ENCODE measurements at regions not wholly inside any gene's neighbourhood (a gene's known extent, or its start where the extent isn't known, plus 50 kb on each side); places are given as distances from the start of the nearest gene placed in this dataset.

DNA sequence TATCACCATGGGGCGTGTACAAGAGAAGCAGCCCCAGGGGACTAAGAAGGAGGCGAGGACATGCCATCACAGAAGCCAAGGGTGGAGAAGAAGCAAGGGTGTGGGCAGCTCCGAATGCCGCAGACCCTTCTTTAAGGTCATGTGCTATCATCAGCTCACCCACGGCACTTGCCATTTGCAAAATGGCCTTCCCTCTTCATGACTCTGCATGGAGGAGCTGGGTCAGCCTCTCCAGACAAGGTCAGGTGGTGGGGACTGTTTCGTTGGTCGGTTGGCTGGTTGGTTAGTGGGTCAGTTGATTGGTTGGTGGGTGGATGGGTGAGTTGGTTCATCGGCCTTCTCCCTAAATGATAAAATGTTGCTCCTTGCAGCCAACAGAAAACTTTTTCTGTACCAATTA is 622.5 kb downstream of the TBC1D22A start (continued):
- TF ChIP-seq, protein P1, sequence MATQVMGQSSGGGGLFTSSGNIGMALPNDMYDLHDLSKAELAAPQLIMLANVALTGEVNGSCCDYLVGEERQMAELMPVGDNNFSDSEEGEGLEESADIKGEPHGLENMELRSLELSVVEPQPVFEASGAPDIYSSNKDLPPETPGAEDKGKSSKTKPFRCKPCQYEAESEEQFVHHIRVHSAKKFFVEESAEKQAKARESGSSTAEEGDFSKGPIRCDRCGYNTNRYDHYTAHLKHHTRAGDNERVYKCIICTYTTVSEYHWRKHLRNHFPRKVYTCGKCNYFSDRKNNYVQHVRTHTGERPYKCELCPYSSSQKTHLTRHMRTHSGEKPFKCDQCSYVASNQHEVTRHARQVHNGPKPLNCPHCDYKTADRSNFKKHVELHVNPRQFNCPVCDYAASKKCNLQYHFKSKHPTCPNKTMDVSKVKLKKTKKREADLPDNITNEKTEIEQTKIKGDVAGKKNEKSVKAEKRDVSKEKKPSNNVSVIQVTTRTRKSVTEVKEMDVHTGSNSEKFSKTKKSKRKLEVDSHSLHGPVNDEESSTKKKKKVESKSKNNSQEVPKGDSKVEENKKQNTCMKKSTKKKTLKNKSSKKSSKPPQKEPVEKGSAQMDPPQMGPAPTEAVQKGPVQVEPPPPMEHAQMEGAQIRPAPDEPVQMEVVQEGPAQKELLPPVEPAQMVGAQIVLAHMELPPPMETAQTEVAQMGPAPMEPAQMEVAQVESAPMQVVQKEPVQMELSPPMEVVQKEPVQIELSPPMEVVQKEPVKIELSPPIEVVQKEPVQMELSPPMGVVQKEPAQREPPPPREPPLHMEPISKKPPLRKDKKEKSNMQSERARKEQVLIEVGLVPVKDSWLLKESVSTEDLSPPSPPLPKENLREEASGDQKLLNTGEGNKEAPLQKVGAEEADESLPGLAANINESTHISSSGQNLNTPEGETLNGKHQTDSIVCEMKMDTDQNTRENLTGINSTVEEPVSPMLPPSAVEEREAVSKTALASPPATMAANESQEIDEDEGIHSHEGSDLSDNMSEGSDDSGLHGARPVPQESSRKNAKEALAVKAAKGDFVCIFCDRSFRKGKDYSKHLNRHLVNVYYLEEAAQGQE (IDR thresholded peaks at IDR 0.05; ENCODE audit: low read depth), result no peak
- no peak for TF ChIP-seq EZH2phosphoT487 (IDR thresholded peaks at IDR 0.05; ENCODE audit: borderline replicate concordance)
- TF ChIP-seq CBX3 (IDR thresholded peaks at IDR 0.05; ENCODE audit: low read depth), result no peak
- TF ChIP-seq RAD21 (IDR thresholded peaks at IDR 0.05; ENCODE audit: low read depth), result no peak
- no peak for TF ChIP-seq SRF (IDR thresholded peaks at IDR 0.05; ENCODE audit: low read depth)
- no peak for TF ChIP-seq ELF1 (IDR thresholded peaks at IDR 0.05; ENCODE audit: borderline replicate concordance, low read depth)
- TF ChIP-seq, protein P2, sequence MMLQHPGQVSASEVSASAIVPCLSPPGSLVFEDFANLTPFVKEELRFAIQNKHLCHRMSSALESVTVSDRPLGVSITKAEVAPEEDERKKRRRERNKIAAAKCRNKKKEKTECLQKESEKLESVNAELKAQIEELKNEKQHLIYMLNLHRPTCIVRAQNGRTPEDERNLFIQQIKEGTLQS (IDR thresholded peaks at IDR 0.05), result no peak

DNA sequence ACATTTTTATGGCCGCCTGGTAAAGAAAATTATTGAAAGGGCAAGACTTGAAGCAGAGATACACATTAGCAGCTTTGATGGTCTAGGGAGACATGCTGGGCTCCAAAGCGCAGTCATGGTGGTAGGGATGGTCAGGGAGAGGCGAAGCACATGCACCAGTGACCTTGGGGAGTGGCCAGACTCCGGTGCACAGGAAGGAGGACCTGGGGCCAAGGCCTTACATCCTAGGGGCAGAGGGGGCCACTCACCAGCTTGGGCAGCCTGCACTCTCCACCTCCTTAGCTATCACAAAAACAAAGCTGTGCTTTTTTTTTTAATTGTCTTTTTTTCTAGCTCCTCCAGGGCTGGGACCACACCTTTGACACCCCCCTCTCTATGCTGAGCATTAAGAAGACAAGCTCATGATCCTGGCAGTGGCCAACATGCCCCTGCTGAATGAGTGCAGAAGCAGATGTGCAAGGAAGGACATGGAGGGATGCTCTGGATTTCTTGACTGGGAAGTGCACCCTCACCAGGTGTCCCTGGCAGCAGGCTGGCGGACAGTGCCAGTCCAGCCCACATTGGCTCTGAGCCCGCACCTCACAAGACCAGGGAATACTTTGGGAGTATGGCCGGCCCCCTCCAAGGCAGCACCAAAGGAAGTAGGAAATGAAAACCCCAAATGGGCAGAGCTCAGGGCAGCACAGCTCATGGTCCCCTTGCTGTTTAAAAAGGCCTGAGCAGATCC is 619.9 kb downstream of the TBC1D22A start:
- Histone ChIP-seq H3K9me2 (ENCODE audit: insufficient read depth) (no peaks in the 10 kb centered on the region), H2AFZ (ENCODE audit: low read depth, low read length, poor library complexity, severe bottlenecking) (no peak overlapping the region), H3K27ac (ENCODE audit: low read depth, low read length) (no peak overlapping the region), H3K9ac (ENCODE audit: low read length) (no peak overlapping the region), H3K9me3 (ENCODE audit: control insufficient read depth in 1 of 2, insufficient read depth in 1 of 2, low read depth in 1 of 2, low read length in 2 of 2) (no peaks in the 10 kb centered on the region), H3K4me3 (replicated peaks in 1 of 2; ENCODE audit: low read depth in 1 of 2, low read length in 2 of 2) (no peak overlapping the region), H4K20me1 (ENCODE audit: insufficient read depth) (no peaks in the 10 kb centered on the region), H3K4me2 (ENCODE audit: low read length) (no peak overlapping the region), H3K4me1 (ENCODE audit: control insufficient read depth in 1 of 2, insufficient read depth in 2 of 2, low read length in 2 of 2) (no peaks in the 10 kb centered on the region), H3K79me2 (ENCODE audit: insufficient read depth, low read length) (no peaks in the 10 kb centered on the region), H3K27me3 (ENCODE audit: insufficient read depth, low read length) (peaks cover 28% of the 10 kb centered on the region), H3K36me3 (ENCODE audit: control insufficient read depth in 1 of 2, insufficient read depth in 2 of 2, low read length in 2 of 2) (no peaks in the 10 kb centered on the region)
- POLR2A ChIA-PET, result no interaction called here
- no TSS peak for BruUV-seq (replicated peaks)
- ATAC-seq, result no peak
- RAD21 ChIA-PET (ENCODE audit: low non-redundant PET in 1 of 2, low total read pairs in 2 of 2, uncharacterized antibody in 2 of 2, unreplicated experiment in 2 of 2), result no interaction called here
- intact Hi-C loops (cut with micrococcal nuclease), result no loop called here
- DNase-seq (ENCODE audit: low read depth, low spot score), result no peak
- CTCF ChIA-PET, result no interaction called here
- TF ChIP-seq ZFX (IDR thresholded peaks at IDR 0.05), result no peak
- TF ChIP-seq CEBPB (IDR thresholded peaks at IDR 0.05; ENCODE audit: low read depth), result no peak
- no peak for TF ChIP-seq CBX3 (IDR thresholded peaks at IDR 0.05; ENCODE audit: low read depth)
- no peak for TF ChIP-seq ZNF274 (IDR thresholded peaks at IDR 0.05; ENCODE audit: low read depth, low read length)
- no peak for TF ChIP-seq ELF1 (IDR thresholded peaks at IDR 0.05; ENCODE audit: borderline replicate concordance, low read depth)
- TF ChIP-seq EGR1 (IDR thresholded peaks at IDR 0.05; ENCODE audit: low read depth), result no peak
- no peak for TF ChIP-seq POLR2A (IDR thresholded peaks at IDR 0.05; ENCODE audit: borderline replicate concordance, extremely low read depth, insufficient read depth, insufficient read length)
- TF ChIP-seq, protein P3, sequence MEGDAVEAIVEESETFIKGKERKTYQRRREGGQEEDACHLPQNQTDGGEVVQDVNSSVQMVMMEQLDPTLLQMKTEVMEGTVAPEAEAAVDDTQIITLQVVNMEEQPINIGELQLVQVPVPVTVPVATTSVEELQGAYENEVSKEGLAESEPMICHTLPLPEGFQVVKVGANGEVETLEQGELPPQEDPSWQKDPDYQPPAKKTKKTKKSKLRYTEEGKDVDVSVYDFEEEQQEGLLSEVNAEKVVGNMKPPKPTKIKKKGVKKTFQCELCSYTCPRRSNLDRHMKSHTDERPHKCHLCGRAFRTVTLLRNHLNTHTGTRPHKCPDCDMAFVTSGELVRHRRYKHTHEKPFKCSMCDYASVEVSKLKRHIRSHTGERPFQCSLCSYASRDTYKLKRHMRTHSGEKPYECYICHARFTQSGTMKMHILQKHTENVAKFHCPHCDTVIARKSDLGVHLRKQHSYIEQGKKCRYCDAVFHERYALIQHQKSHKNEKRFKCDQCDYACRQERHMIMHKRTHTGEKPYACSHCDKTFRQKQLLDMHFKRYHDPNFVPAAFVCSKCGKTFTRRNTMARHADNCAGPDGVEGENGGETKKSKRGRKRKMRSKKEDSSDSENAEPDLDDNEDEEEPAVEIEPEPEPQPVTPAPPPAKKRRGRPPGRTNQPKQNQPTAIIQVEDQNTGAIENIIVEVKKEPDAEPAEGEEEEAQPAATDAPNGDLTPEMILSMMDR (IDR thresholded peaks at IDR 0.05 in 2 of 3, conservative IDR thresholded peaks at IDR 0.05 in 1 of 3; ENCODE audit: borderline replicate concordance in 1 of 3, insufficient read depth in 1 of 3, low read depth in 2 of 3, low read length in 2 of 3), result no peak
- TF ChIP-seq FOSL1 (IDR thresholded peaks at IDR 0.05; ENCODE audit: low read depth), result no peak
- TF ChIP-seq SIN3A (IDR thresholded peaks at IDR 0.05; ENCODE audit: low read depth), result no peak
- TF ChIP-seq, protein P1 (IDR thresholded peaks at IDR 0.05; ENCODE audit: low read depth), result no peak
- TF ChIP-seq, protein P2 (IDR thresholded peaks at IDR 0.05), result no peak
- no peak for TF ChIP-seq SP1 (IDR thresholded peaks at IDR 0.05; ENCODE audit: low read depth)
